Epithelial cell of esophagus (primary cell): ENCODE measurements at regions not wholly inside any gene's neighbourhood (a gene's known extent, or its start where the extent isn't known, plus 50 kb on each side); places are given as distances from the start of the nearest gene placed in this dataset.
A peak's percentile ranks its signal among the peaks of the same experiment; 100 is the strongest.
"Not testable (repeated sequence)": the region's sequence is repeated elsewhere in the genome, so short reads cannot be mapped to it uniquely, and the experiment has no call there.

Experiments
- DNase-seq: peaks from one replicate; pipeline ENCODE4 v3.0.0; 2010; ENCODE audit warnings: low read depth
- H3K4me3 ChIP-seq: 2 replicates; pipeline ENCODE4 v1.5.1; 2011; ENCODE audit warnings: mild to moderate bottlenecking, low read length, control low read depth
- CTCF ChIP-seq: IDR thresholded peaks from 2 replicates; pipeline ENCODE4 v1.5.1; 2011; ENCODE audit warnings: low read depth, mild to moderate bottlenecking, low read length, control low read depth, inconsistent platforms; ENCODE audit not compliant: insufficient read depth; ENCODE audit errors: missing control alignments

- no peak for TF ChIP-seq CTCF
- DNase-seq = no peak
- H3K4me3 ChIP-seq = no peak overlapping the region
These were observed 138.0 kb downstream of the UTRN start for GRCh38 chr6:144423167-144423566.

- DNase-seq = no peak
- no peak overlapping the region for H3K4me3 ChIP-seq
- no peak for TF ChIP-seq CTCF
These were observed 144.6 kb downstream of the UTRN start for GRCh38 chr6:144429753-144430152.

- not testable (repeated sequence) for DNase-seq, H3K4me3 ChIP-seq
These were observed 148.3 kb downstream of the UTRN start for GRCh38 chr6:144433446-144433845.

GRCh38 chr6:144434308-144434990 is 149.3 kb downstream of the UTRN start:
- no peak for TF ChIP-seq CTCF
- peak; percentile 78 for DNase-seq

GRCh38 chr6:144435602-144436426 is 150.7 kb downstream of the UTRN start:
- TF ChIP-seq CTCF = no peak
- H3K4me3 ChIP-seq = no peak overlapping the region
- DNase-seq = no peak

More at GRCh38 chr6:144434308-144434990, 149.3 kb downstream of the UTRN start:
- H3K4me3 ChIP-seq = no peak overlapping the region

GRCh38 chr6:144437105-144437504 is 152.0 kb downstream of the UTRN start:
- no peak for TF ChIP-seq CTCF
- no peak for DNase-seq
- no peak overlapping the region for H3K4me3 ChIP-seq

GRCh38 chr6:144438103-144438502 is 153.0 kb downstream of the UTRN start:
- TF ChIP-seq CTCF = no peak
- H3K4me3 ChIP-seq = no peak overlapping the region
- no peak for DNase-seq
